ENCODE measurements at regions not wholly inside any gene's neighbourhood (a gene's known extent, or its start where the extent isn't known, plus 50 kb on each side); places are given as distances from the start of the nearest gene placed in this dataset.
"Not testable (repeated sequence)": the region's sequence is repeated elsewhere in the genome, so short reads cannot be mapped to it uniquely, and the experiment has no call there.

DNA sequence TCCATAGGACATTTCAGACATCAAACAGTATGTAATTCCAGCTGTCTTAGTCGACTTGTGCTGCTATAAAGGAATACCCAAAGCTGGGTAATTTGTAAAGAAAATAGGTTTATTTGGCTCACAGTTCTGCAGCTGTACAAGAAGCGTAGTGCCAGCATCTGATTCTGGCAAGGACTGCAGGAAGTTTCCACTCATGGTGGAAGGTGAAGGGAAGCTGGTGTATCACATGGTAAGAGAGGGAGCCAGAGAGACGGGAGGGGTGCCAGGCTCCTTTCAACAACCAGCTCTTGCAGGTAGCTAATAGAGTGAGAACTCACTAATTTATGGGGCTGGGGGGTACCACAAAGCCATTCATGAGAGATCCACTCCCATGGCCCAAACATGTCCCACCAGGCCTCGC, 253.0 kb upstream of the FGF13 start:
- Mint-ChIP-seq H3K27ac (no peak overlapping the region), H3K4me3 (no peak overlapping the region), H3K9me3 (peaks cover 35% of the 10 kb centered on the region), H3K36me3 (ENCODE audit: low read depth) (no peaks in the 10 kb centered on the region), H3K27me3 (ENCODE audit: low read depth, poor library complexity) (no peaks in the 10 kb centered on the region), H3K4me1 (no peaks in the 10 kb centered on the region)
- no peak for DNase-seq
- TF ChIP-seq, protein P1, sequence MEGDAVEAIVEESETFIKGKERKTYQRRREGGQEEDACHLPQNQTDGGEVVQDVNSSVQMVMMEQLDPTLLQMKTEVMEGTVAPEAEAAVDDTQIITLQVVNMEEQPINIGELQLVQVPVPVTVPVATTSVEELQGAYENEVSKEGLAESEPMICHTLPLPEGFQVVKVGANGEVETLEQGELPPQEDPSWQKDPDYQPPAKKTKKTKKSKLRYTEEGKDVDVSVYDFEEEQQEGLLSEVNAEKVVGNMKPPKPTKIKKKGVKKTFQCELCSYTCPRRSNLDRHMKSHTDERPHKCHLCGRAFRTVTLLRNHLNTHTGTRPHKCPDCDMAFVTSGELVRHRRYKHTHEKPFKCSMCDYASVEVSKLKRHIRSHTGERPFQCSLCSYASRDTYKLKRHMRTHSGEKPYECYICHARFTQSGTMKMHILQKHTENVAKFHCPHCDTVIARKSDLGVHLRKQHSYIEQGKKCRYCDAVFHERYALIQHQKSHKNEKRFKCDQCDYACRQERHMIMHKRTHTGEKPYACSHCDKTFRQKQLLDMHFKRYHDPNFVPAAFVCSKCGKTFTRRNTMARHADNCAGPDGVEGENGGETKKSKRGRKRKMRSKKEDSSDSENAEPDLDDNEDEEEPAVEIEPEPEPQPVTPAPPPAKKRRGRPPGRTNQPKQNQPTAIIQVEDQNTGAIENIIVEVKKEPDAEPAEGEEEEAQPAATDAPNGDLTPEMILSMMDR (IDR thresholded peaks at IDR 0.05) = no peak

DNA sequence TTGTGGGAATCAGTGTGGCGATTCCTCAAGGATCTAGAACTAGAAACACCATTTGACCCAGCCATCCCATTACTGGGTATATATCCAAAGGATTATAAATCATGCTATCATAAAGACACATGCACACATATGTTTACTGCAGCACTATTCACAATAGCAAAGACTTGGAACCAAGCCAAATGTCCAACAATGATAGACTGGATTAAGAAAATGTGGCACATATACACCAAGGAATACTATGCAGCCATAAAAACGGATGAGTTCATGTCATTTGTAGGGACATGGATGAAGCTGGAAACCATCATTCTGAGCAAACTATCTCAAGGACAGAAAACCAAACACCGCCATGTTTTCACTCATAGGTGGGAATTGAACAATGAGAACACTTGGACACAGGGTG, 250.9 kb upstream of the FGF13 start:
- not testable (repeated sequence) for H3K4me1 Mint-ChIP-seq; H3K27me3 Mint-ChIP-seq (ENCODE audit: low read depth, poor library complexity); DNase-seq; H3K36me3 Mint-ChIP-seq (ENCODE audit: low read depth); H3K4me3 Mint-ChIP-seq; H3K27ac Mint-ChIP-seq
- peaks cover 41% of the 10 kb centered on the region for H3K9me3 Mint-ChIP-seq

DNA sequence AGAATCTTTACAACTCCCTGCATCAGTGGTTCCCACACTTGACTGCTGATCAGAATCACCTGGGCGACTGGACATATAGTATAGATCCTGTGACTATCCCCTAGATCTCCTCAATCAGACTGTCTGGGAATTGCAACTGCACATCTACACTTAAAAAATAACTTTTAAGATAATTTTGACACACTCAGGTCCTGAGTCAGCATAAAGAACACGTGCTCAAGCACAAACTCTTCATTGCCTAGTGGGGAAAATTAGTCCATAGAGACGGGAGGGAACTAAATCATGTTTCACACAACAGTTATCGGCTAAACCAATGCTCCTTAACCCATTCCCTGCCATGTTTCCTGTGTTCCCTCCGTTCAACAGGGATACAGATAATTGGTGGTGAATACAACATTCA, 243.5 kb upstream of the FGF13 start:
- DNase-seq = no peak
- no peak overlapping the region for H3K27ac Mint-ChIP-seq
- TF ChIP-seq, protein P1 (IDR thresholded peaks at IDR 0.05) = no peak
- no peaks in the 10 kb centered on the region for H3K4me1 Mint-ChIP-seq
- H3K36me3 Mint-ChIP-seq (ENCODE audit: low read depth) = no peaks in the 10 kb centered on the region
- peaks cover 23% of the 10 kb centered on the region for H3K9me3 Mint-ChIP-seq
- H3K4me3 Mint-ChIP-seq = no peak overlapping the region
- H3K27me3 Mint-ChIP-seq (ENCODE audit: low read depth, poor library complexity) = no peaks in the 10 kb centered on the region

DNA sequence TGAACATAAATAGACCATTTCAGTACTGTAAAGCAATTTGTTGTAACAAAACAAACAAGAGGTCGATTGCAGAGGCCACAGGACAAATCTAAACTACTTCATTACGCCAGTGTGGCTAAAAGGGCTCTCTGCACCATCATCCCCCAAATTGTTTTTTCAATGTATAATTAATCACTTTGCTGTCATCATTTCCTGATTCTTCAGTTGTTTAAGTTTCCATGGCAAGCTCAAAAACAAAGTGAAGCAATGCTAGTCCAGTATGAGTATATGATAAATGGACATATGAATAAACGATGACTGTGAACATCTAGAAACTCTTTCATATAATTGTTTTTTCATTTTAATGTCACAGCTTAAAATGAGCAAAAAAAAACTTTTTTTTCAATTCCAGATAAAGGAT, 235.4 kb upstream of the FGF13 start:
- Mint-ChIP-seq H3K36me3 (ENCODE audit: low read depth) (no peaks in the 10 kb centered on the region), H3K4me1 (no peaks in the 10 kb centered on the region), H3K4me3 (no peak overlapping the region), H3K27ac (no peak overlapping the region), H3K27me3 (ENCODE audit: low read depth, poor library complexity) (no peaks in the 10 kb centered on the region), H3K9me3 (peaks cover 24% of the 10 kb centered on the region)
- DNase-seq = no peak
- TF ChIP-seq, protein P1 (IDR thresholded peaks at IDR 0.05) = no peak

DNA sequence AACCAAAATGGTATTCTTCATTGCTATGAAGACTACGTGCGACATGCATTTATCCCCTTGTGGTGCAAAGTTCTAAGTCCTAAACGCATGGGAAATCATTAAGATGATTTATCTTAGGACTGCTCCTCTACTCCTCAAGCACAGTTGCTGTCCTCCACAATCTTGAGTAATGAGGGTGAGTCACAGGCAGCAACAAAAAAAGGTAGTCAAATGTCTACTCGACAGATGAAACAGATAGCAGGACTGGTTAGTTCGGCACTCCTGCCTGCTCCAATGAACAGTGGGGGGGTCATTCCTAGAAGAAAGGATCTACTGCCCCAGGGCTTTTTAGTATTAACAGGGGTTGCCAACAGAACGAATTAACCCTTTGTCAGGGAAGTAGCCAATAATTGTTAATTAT, 233.7 kb upstream of the FGF13 start:
- TF ChIP-seq, protein P1 (IDR thresholded peaks at IDR 0.05) = no peak
- no peak for DNase-seq
- H3K4me1 Mint-ChIP-seq = no peaks in the 10 kb centered on the region
- no peak overlapping the region for H3K4me3 Mint-ChIP-seq
- H3K27ac Mint-ChIP-seq = no peak overlapping the region
- peaks cover 5% of the 10 kb centered on the region for H3K27me3 Mint-ChIP-seq (ENCODE audit: low read depth, poor library complexity)
- peaks cover 19% of the 10 kb centered on the region for H3K9me3 Mint-ChIP-seq
- H3K36me3 Mint-ChIP-seq (ENCODE audit: low read depth) = no peaks in the 10 kb centered on the region

DNA sequence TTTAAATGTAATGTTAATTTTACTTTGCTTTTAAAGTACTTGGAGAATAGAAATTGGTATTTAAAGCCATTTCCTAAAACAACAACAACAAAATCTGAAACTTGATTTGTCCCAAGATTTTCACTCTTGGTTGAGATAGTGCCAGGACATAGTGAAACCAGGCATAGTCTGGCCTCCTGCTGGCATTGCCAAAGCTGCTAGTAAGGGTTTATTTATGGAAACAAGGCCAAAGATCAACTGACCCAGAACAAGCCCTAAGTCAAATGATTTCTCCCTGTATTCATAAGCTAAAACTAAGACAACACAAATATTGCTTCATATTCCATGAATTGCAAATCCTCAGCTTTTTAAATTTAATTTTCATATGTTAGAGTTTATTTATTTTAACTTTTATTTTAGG, 227.5 kb upstream of the FGF13 start:
- Mint-ChIP-seq H3K27ac (no peak overlapping the region), H3K27me3 (ENCODE audit: low read depth, poor library complexity) (peaks cover 10% of the 10 kb centered on the region), H3K9me3 (peaks cover 26% of the 10 kb centered on the region), H3K36me3 (ENCODE audit: low read depth) (no peaks in the 10 kb centered on the region), H3K4me1 (no peaks in the 10 kb centered on the region), H3K4me3 (no peak overlapping the region)
- TF ChIP-seq, protein P1 (IDR thresholded peaks at IDR 0.05) = no peak
- DNase-seq = no peak
